ENCODE measurements at regions not wholly inside any gene's neighbourhood (a gene's known extent, or its start where the extent isn't known, plus 50 kb on each side); places are given as distances from the start of the nearest gene placed in this dataset.
"Not testable (repeated sequence)": the region's sequence is repeated elsewhere in the genome, so short reads cannot be mapped to it uniquely, and the experiment has no call there.

DNA sequence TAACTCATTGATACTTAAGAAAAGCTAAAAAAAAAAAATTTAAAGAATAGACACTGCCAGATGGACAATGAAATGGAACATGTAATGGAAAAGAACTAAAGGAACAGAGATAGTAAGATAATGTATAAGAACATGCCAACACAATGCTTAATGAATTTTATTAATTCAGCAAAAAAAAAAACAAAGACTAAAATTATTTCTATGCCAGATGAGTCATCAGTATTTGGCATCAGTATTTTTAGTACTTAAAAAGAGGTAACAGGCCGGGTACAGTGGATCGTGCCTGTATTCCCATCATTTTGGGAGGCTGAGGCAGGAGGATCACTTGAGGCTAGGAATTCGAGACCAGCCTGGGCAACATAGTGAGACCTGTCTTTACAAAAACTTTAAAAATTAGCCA is 168.5 kb downstream of the CYB561 start:
- intact Hi-C loops (cut with micrococcal nuclease): loop anchor here (10.0 kb wide), 1 partner anchor 127 kb away; no protein-coding TSS in a partner anchor
- Mint-ChIP-seq H3K4me3 (no peak overlapping the region), H3K27ac (no peak overlapping the region), H3K36me3 (ENCODE audit: low read depth) (no peaks in the 10 kb centered on the region), H3K9me3 (no peaks in the 10 kb centered on the region), H3K4me1 (peaks cover 9% of the 10 kb centered on the region), H3K27me3 (peaks cover 4% of the 10 kb centered on the region)
- no peak for DNase-seq

DNA sequence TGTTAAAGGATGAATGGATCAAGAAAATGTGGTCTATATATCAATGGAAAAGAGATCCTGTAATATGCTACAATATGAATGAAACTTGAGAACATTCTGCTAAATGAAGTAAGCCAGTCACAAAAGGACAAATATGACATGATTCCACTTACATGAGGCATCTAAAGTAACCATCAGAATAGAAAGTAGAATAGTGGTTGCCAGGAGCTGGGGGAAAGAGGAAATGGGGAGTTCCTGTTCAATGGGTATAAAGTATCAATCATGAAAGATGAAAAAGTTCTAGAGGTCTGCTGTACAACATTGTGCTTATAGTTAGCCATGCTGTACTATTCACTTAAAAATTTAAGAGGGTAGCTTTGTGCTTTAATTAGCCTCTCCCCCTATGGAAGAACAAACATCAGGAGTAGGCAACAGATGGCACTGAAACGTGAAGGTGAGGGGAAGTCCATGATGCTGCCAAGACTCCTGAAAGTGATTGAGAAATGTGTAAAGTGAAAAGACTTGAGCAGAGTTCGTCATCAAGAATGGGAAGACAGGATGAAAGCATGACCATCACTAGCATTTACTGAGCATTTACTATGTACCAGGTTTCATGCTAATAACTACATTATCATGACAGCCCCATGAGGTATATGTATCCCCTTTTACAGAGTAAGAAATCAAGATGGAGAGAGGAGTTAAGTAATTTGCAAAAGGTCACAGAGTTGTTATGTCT is 167.2 kb downstream of the CYB561 start:
- Mint-ChIP-seq H3K4me3 (no peak overlapping the region), H3K9me3 (peaks cover 3% of the 10 kb centered on the region), H3K27me3 (peaks cover 7% of the 10 kb centered on the region), H3K36me3 (ENCODE audit: low read depth) (no peaks in the 10 kb centered on the region), H3K27ac (no peak overlapping the region), H3K4me1 (peaks cover 9% of the 10 kb centered on the region)
- no peak for DNase-seq
- intact Hi-C loops (cut with micrococcal nuclease): loop anchor here (10.0 kb wide), 1 partner anchor 126 kb away; no protein-coding TSS in a partner anchor

DNA sequence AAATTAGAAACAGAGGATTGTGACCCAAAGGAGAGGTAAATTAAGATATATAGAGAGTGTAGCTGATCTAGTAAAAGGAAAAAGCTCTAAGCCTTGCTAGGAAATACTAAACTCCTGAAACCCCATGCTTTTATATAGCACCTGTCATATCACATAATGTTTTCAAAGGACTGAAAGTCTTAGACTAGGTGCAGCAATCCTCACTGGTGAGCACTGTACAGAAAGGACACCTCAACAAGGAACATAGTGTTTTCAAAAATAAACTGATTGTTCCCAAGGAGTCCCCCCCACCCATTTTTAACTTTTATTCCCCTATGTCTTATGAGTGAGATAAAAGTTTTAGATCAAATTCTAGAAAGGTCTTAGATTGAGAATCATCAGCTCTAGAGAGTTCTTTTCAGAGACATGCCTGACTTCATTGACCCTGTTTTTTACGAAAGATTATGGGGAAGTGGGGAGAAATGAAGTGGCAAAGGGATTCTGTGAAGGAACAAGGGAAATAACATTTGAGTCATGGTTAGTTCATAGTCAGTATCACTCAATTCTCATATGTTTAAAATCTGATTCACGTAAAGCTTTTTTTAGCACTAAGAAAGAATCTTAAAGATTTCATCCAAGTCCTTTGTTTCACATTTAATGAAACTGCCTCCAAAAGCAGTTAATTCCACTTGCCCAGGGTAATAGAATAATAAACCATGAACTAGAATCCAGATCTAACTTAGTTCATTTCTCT is 166.4 kb downstream of the CYB561 start:
- no peak for DNase-seq
- intact Hi-C loops (cut with micrococcal nuclease): loop anchor here (10.0 kb wide), 1 partner anchor 125 kb away; no protein-coding TSS in a partner anchor
- H3K4me3 Mint-ChIP-seq: no peak overlapping the region
- H3K9me3 Mint-ChIP-seq: peaks cover 4% of the 10 kb centered on the region
- peaks cover 9% of the 10 kb centered on the region for H3K4me1 Mint-ChIP-seq
- no peaks in the 10 kb centered on the region for H3K36me3 Mint-ChIP-seq (ENCODE audit: low read depth)
- no peak overlapping the region for H3K27ac Mint-ChIP-seq
- peaks cover 6% of the 10 kb centered on the region for H3K27me3 Mint-ChIP-seq

DNA sequence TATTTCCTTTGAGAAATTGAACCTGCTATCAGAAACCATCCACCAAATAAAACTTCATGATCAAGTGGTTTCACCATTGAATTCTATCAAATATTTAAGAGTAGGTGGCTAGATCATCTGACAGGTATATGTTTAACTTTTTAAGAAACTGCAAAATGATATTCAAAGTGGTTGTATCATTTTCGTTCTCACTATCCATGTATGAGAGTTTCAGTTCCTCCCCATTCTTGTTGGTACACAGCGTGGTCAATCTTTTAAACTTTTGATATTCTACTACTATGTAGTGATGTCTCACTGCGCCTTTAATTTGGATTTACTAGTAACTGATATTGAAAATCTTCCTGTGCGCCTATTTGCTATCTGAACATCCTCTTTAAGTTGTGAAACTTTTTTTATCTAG is 163.7 kb downstream of the CYB561 start:
- Mint-ChIP-seq H3K27ac (no peak overlapping the region), H3K4me1 (peaks cover 9% of the 10 kb centered on the region), H3K36me3 (ENCODE audit: low read depth) (no peaks in the 10 kb centered on the region), H3K9me3 (peaks cover 7% of the 10 kb centered on the region), H3K27me3 (peaks cover 3% of the 10 kb centered on the region), H3K4me3 (no peak overlapping the region)
- DNase-seq: no peak
- intact Hi-C loops (cut with micrococcal nuclease): no loop called here

DNA sequence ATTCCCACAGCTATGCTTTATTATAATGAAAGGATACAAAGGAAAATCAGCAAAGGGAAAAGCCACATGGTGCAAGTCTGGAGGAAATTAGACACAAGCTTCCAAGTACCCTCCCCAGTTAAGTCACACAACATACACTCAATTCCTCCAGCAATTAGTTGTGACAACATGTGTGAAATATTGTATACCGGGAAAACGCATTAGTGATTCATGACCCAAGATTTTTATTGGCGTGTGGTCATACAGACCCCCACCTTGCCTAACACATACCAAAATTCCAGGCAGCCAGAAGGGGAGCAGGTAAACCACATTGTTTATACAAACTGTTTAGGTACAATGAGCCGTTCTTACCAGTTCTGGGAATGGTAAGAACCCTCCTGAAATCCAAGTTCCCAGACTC is 160.6 kb downstream of the CYB561 start:
- Mint-ChIP-seq H3K9me3 (peaks cover 11% of the 10 kb centered on the region), H3K36me3 (ENCODE audit: low read depth) (no peaks in the 10 kb centered on the region), H3K27me3 (peaks cover 3% of the 10 kb centered on the region), H3K4me1 (no peaks in the 10 kb centered on the region), H3K4me3 (no peak overlapping the region), H3K27ac (no peak overlapping the region)
- intact Hi-C loops (cut with micrococcal nuclease): no loop called here
- no peak for DNase-seq

DNA sequence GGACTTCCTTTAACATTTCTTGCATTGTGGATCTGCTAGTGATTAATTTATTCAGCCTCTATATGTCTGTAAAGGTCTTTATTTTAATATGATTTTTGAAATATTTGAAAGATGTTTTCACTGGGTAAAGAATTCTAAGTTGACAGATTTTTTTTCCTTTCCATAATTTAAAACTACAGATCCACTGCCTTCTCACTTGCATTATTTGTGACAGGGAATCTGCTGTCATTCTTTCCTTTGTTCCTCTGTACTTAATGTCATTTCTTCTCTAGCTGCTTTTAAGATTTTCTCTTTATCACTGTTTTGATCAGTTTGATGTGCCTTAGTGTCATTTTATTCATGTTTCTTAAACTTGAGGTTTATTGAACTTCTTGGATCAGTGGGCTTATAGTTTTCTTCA is 159.9 kb downstream of the CYB561 start:
- Mint-ChIP-seq H3K27me3 (peaks cover 3% of the 10 kb centered on the region), H3K4me1 (no peaks in the 10 kb centered on the region), H3K9me3 (peaks cover 11% of the 10 kb centered on the region), H3K36me3 (ENCODE audit: low read depth) (no peaks in the 10 kb centered on the region), H3K27ac (no peak overlapping the region), H3K4me3 (no peak overlapping the region)
- intact Hi-C loops (cut with micrococcal nuclease): no loop called here
- no peak for DNase-seq

DNA sequence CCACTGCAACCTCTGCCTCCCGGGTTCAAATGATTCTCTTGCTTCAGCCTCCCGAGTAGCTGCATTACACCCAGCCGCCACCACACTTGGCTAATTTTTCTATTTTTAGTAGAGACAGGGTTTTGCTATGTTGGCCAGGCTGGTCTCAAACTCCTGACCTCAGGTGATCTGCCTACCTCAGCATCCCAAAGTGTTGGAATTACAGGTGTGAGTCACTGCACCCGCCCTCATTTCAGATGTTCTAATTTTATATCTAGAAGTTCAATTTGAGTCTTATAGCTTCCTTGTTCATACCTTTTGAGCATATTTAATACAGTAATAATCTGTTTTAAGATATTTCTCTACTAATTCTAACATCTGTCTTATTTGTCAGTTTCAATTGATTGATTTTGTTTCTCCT is 159.1 kb downstream of the CYB561 start:
- peaks cover 11% of the 10 kb centered on the region for H3K9me3 Mint-ChIP-seq
- intact Hi-C loops (cut with micrococcal nuclease); H3K4me1 Mint-ChIP-seq; DNase-seq; H3K36me3 Mint-ChIP-seq (ENCODE audit: low read depth); H3K4me3 Mint-ChIP-seq; H3K27me3 Mint-ChIP-seq; H3K27ac Mint-ChIP-seq: not testable (repeated sequence)

DNA sequence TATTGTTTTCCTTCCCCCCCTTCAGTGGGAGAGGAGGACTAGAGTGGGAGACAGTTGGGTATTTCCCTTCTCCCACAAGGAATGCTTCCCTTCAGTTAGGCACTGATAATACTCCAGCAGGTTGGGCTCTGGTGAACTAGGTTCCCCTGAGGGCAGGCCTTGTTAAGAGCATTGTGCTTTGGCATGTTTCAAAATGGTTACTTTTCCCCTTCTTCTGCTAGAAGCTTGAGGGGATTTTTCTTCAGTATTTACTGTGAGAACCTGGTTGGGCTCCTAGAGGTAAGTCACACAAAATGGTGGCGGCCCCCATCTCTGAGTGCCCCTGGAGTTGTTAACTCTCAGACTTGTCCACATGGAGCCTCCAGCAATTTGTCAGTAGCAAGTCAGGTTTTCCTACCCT is 156.2 kb downstream of the CYB561 start:
- H3K4me3 Mint-ChIP-seq: no peak overlapping the region
- no peak overlapping the region for H3K27ac Mint-ChIP-seq
- H3K4me1 Mint-ChIP-seq: no peaks in the 10 kb centered on the region
- DNase-seq: no peak
- H3K9me3 Mint-ChIP-seq: peaks cover 7% of the 10 kb centered on the region
- H3K36me3 Mint-ChIP-seq (ENCODE audit: low read depth): no peaks in the 10 kb centered on the region
- intact Hi-C loops (cut with micrococcal nuclease): no loop called here
- H3K27me3 Mint-ChIP-seq: no peaks in the 10 kb centered on the region

DNA sequence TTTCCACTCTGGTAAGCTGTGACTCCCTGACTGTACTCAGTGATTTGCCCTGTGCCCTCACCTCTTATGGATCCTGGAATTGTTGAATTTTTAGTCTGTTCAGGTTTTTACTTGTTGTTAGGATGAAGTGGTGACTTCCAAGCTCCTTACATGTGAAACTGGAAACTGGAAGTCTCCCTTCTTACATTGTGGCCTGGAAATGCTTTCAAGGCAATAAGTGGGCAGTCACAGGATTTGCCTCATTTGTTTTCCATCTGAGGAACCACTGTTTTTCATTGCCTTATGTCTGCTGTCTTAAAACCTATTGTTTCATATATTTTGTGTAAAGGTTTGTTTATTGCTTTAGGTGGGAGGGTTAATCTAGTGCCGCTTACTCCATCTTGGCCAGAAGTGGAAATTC is 155.8 kb downstream of the CYB561 start:
- Mint-ChIP-seq H3K4me1 (no peaks in the 10 kb centered on the region), H3K4me3 (no peak overlapping the region), H3K9me3 (peaks cover 7% of the 10 kb centered on the region), H3K27ac (no peak overlapping the region), H3K27me3 (no peaks in the 10 kb centered on the region), H3K36me3 (ENCODE audit: low read depth) (no peaks in the 10 kb centered on the region)
- intact Hi-C loops (cut with micrococcal nuclease): no loop called here
- DNase-seq: no peak

DNA sequence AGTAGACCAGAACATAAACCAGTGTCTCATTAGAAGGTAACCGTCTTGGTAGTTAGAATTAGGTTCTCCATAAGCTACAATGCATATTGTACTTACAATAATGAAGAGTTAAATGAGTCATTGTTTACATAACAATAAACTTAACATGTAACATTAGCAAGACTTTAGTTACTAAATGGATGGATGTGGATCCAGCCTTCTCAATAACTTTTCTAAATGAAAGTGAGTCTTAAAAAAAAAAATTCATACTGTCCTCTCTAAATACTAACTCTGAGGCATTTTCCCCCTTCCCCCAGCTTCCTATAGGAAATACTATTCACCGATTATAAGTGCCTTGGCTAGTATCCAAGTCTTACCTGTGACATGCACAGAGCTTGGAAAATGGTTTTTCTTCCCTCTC is 155.3 kb downstream of the CYB561 start:
- Mint-ChIP-seq H3K4me3 (no peak overlapping the region), H3K27ac (no peak overlapping the region), H3K9me3 (peaks cover 7% of the 10 kb centered on the region), H3K36me3 (ENCODE audit: low read depth) (no peaks in the 10 kb centered on the region), H3K27me3 (no peaks in the 10 kb centered on the region), H3K4me1 (no peaks in the 10 kb centered on the region)
- no peak for DNase-seq
- intact Hi-C loops (cut with micrococcal nuclease): no loop called here

DNA sequence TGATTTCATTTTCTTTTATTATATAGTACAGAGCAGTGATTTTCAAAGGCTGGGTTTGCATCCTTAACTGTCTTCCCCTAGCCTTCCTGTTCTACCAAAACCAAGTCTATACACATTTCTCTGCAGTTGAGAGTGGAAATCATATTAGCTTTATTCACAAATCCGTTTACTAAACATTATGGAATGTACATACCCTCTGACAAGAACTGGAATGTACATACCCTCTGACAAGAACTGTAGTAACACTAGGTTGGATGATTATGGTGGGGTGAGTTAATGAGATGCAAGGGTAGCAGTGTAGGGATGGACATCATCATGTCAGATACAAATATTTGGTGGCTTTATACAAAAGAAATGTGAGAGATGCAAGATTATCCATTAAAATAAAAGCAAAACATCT is 154.8 kb downstream of the CYB561 start:
- Mint-ChIP-seq H3K4me3 (no peak overlapping the region), H3K4me1 (no peaks in the 10 kb centered on the region)

DNA sequence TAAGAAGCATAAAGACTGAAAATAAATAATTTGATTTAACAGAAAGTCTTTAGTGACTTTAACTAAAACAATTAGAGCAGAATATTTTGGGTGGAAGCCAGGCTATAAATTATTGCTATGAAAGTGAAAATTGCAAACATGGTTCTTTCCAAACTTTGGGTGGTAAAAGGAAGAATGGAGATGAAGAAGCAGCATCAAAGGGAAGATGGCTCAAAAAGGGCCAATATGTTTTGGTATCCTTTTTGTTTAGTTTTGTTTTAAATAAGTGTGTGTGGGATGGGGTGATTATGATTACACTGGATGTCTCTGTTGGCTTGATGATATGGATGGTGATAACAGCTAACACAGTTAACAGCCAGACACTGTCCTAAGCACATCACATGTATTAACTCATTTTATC is 153.7 kb downstream of the CYB561 start:
- no peak for DNase-seq
- intact Hi-C loops (cut with micrococcal nuclease): no loop called here
- no peaks in the 10 kb centered on the region for H3K27me3 Mint-ChIP-seq
- peaks cover 17% of the 10 kb centered on the region for H3K9me3 Mint-ChIP-seq
- no peak overlapping the region for H3K4me3 Mint-ChIP-seq
- H3K4me1 Mint-ChIP-seq: no peaks in the 10 kb centered on the region
- no peak overlapping the region for H3K27ac Mint-ChIP-seq
- no peaks in the 10 kb centered on the region for H3K36me3 Mint-ChIP-seq (ENCODE audit: low read depth)

More for the DNA sequence above, 154.8 kb downstream of the CYB561 start:
- Mint-ChIP-seq H3K9me3 (peaks cover 10% of the 10 kb centered on the region), H3K36me3 (ENCODE audit: low read depth) (no peaks in the 10 kb centered on the region), H3K27ac (no peak overlapping the region), H3K27me3 (no peaks in the 10 kb centered on the region)
- DNase-seq: no peak
- intact Hi-C loops (cut with micrococcal nuclease): no loop called here

DNA sequence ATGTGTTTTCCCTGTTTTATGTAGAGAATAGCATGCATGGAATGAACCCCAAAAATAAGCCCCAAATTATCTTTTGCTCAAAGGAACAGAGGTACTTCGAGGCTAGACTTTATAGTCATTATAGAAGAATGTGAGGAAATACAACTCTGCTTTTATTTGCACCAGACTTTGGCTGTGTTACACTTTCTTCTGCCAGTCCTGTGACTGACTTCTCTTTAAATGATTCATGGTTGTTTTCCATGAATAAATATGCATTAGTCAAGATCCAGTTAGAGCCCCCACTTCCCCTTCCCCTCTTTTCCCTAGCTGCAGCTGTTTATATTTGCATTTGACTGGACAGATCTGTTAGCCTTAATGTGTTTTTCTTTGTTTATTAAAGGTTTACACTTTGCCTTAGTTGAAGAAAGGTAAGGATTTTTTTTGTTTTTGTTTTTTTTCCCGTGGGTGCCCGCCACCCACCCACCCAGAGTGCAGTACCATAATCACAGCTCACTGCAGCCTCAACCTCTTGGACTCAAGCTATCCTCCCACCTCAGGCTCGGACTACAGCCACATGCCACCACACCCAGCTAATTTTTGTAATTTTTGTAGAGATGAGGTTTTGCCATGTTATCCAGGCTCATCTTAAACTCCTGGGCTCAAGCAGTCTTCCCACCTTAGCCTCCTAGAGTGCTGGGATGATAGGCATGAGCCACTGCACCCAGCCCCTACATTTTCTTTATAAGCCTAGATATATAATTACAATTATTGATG is 152.6 kb downstream of the CYB561 start:
- H3K27me3 Mint-ChIP-seq: no peaks in the 10 kb centered on the region
- H3K9me3 Mint-ChIP-seq: peaks cover 17% of the 10 kb centered on the region
- H3K27ac Mint-ChIP-seq: no peak overlapping the region
- intact Hi-C loops (cut with micrococcal nuclease): no loop called here
- H3K4me1 Mint-ChIP-seq: no peaks in the 10 kb centered on the region
- no peaks in the 10 kb centered on the region for H3K36me3 Mint-ChIP-seq (ENCODE audit: low read depth)
- H3K4me3 Mint-ChIP-seq: no peak overlapping the region
- DNase-seq: no peak

DNA sequence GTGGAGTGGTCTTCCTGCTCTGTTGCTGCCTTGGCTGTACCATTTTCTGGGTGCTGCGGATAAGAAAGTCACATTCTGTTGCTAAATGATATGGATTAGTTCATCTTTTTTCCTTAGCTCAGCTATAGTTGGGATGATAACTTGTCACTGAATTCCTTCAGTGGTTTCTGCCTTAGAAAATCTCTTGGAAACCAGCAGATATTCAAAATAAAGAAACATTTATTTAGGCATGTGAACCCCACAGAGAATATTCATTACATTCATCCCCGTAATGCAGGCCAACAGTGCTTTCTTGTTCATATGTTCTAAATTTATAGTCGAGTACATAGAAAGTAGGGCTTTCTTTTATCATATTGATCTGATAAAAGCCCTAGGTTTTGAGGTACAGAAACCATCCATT is 151.3 kb downstream of the CYB561 start:
- Mint-ChIP-seq H3K36me3 (ENCODE audit: low read depth) (no peaks in the 10 kb centered on the region), H3K9me3 (peaks cover 17% of the 10 kb centered on the region)
- intact Hi-C loops (cut with micrococcal nuclease): no loop called here

More for the DNA sequence above, 151.3 kb downstream of the CYB561 start:
- no peaks in the 10 kb centered on the region for H3K27me3 Mint-ChIP-seq
- H3K27ac Mint-ChIP-seq: no peak overlapping the region
- no peak overlapping the region for H3K4me3 Mint-ChIP-seq
- H3K4me1 Mint-ChIP-seq: no peaks in the 10 kb centered on the region
- DNase-seq: no peak

Measured in activated CD4-positive, alpha-beta T cell treated with anti-CD3 and anti-CD28 coated beads, Interleukin-2, amount 10 ng/mL, durations not matched to agents 24 days and 14 days (primary cell).